ENCODE measurements at regions not wholly inside any gene's neighbourhood (a gene's known extent, or its start where the extent isn't known, plus 50 kb on each side); places are given as distances from the start of the nearest gene placed in this dataset.

DNA sequence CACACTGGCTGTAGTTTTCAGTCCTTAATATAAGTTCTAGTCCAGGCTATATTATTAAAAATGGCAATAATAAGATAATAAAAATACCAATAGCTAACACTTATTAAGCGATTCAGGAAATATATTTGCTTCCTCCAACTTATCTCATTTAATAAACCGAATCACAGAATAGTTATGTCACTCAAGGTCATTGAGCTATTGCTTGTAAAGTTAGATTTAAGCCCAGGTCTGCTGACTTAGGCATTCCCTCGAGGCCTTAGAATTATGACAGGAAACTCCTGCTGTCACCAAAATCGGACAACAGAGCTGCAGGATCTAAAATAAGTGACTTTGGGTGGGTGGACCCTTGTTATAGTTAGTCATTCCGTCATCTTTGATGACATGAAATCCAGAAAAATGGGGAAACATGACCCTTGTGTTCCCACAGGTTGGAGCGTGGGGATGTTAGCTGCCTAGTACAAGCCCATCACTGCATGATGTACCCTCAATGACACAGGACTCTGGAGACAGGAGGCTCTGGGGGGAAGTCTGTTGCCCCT lies 181.3 kb upstream of the PHYHIPL start:
- CTCF ChIA-PET = no interaction called here
- Mint-ChIP-seq H3K9me3 (peaks cover 0 to 15% (median 3%) of the 10 kb centered on the region in 11 donors), H3K4me3 (no peak overlapping the region), H3K4me1 (no peaks in the 10 kb centered on the region), H3K36me3 (no peaks in the 10 kb centered on the region), H3K27ac (no peak overlapping the region), H3K27me3 (peaks cover 0 to 15% (median 6%) of the 10 kb centered on the region in 5 donors)
- H3K4me3 ChIP-seq (ENCODE audit: low read length) = no peak overlapping the region
- no peak overlapping the region for H3K27ac ChIP-seq (ENCODE audit: low read depth, low read length)
- H3K36me3 ChIP-seq (ENCODE audit: control insufficient read depth in 2 of 3, insufficient read depth in 3 of 3, low read length in 3 of 3) = no peaks in the 10 kb centered on the region
- intact Hi-C loops (cut with micrococcal nuclease) = no loop called here
- DNase-seq = no peak
- H3K9me3 ChIP-seq (ENCODE audit: control insufficient read depth in 2 of 3, low read length in 3 of 3) = peaks cover 0 to 2% (median 0%) of the 10 kb centered on the region in 3 experiments
- ATAC-seq = no peak
- no peaks in the 10 kb centered on the region for H3K4me1 ChIP-seq (ENCODE audit: control insufficient read depth in 2 of 2, insufficient read depth in 2 of 2, low read length in 2 of 2)
- POLR2A ChIA-PET = no interaction called here
- H3K27me3 ChIP-seq (ENCODE audit: control insufficient read depth in 2 of 2, insufficient read depth in 2 of 2, low read length in 2 of 2) = no peaks in the 10 kb centered on the region

DNA sequence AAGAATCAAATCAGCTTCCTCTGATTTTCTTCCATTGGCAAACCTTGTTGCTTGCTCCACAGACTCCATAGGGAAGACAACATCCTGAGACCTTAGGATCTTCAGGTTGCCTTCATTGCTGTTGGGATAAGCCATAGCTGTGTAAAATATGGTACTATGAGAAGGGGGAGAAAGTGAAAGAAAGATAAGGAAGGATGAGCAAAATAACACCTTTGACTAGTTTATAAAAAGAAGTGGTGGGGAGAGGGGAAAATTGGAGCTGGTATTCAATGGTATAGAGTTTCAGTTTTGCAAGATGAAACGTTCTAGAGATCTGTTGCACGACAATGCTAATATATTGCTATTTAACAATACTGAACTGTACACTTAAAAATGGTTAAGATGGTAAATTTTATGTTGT lies 180.4 kb upstream of the PHYHIPL start:
- H3K27me3 Mint-ChIP-seq = peaks cover 0 to 15% (median 6%) of the 10 kb centered on the region in 5 donors
- no peaks in the 10 kb centered on the region for H3K36me3 Mint-ChIP-seq
- DNase-seq = no peak

DNA sequence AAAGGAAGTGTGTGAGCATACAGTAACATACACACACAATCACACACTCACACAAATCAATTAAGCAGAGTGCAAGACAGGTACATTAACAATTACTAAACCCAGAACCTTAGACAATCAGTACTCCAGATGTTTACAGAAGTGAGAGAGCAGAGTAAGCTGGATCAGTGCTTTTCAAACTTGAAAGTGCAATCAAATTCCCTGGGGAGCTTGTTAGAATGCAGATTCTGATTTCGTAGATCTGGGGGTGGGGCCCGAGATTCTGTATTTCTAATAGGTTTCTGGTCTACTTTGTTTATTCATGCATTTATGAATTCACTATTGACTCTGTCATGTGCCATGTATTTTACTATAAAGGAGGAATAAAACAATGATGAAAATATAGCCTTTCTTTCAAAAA lies 179.6 kb upstream of the PHYHIPL start:
- Histone ChIP-seq H3K36me3 (ENCODE audit: control insufficient read depth in 2 of 3, insufficient read depth in 3 of 3, low read length in 3 of 3) (no peaks in the 10 kb centered on the region), H3K4me1 (ENCODE audit: control insufficient read depth in 2 of 2, insufficient read depth in 2 of 2, low read length in 2 of 2) (no peaks in the 10 kb centered on the region), H3K27ac (ENCODE audit: low read depth, low read length) (no peak overlapping the region), H3K9me3 (ENCODE audit: control insufficient read depth in 2 of 3, low read length in 3 of 3) (no peaks in the 10 kb centered on the region), H3K27me3 (ENCODE audit: control insufficient read depth in 2 of 2, insufficient read depth in 2 of 2, low read length in 2 of 2) (no peaks in the 10 kb centered on the region), H3K4me3 (ENCODE audit: low read length) (no peak overlapping the region)
- POLR2A ChIA-PET = no interaction called here
- DNase-seq = no peak
- Mint-ChIP-seq H3K9me3 (peaks cover 0 to 11% (median 0%) of the 10 kb centered on the region in 11 donors), H3K27ac (no peak overlapping the region), H3K4me3 (no peak overlapping the region), H3K36me3 (no peaks in the 10 kb centered on the region), H3K4me1 (no peaks in the 10 kb centered on the region), H3K27me3 (peaks cover 0 to 15% (median 6%) of the 10 kb centered on the region in 5 donors)
- no peak for ATAC-seq
- intact Hi-C loops (cut with micrococcal nuclease) = no loop called here
- CTCF ChIA-PET = no interaction called here

More for the DNA sequence above, 180.4 kb upstream of the PHYHIPL start:
- CTCF ChIA-PET = no interaction called here
- Histone ChIP-seq H3K4me3 (ENCODE audit: low read length) (no peak overlapping the region), H3K36me3 (ENCODE audit: control insufficient read depth in 2 of 3, insufficient read depth in 3 of 3, low read length in 3 of 3) (no peaks in the 10 kb centered on the region), H3K27me3 (ENCODE audit: control insufficient read depth in 2 of 2, insufficient read depth in 2 of 2, low read length in 2 of 2) (no peaks in the 10 kb centered on the region), H3K4me1 (ENCODE audit: control insufficient read depth in 2 of 2, insufficient read depth in 2 of 2, low read length in 2 of 2) (no peaks in the 10 kb centered on the region), H3K9me3 (ENCODE audit: control insufficient read depth in 2 of 3, low read length in 3 of 3) (no peaks in the 10 kb centered on the region), H3K27ac (ENCODE audit: low read depth, low read length) (no peak overlapping the region)
- ATAC-seq = no peak
- intact Hi-C loops (cut with micrococcal nuclease) = no loop called here
- POLR2A ChIA-PET = no interaction called here
- Mint-ChIP-seq H3K4me3 (no peak overlapping the region), H3K9me3 (peaks cover 0 to 12% (median 0%) of the 10 kb centered on the region in 11 donors), H3K27ac (no peak overlapping the region), H3K4me1 (no peaks in the 10 kb centered on the region)

DNA sequence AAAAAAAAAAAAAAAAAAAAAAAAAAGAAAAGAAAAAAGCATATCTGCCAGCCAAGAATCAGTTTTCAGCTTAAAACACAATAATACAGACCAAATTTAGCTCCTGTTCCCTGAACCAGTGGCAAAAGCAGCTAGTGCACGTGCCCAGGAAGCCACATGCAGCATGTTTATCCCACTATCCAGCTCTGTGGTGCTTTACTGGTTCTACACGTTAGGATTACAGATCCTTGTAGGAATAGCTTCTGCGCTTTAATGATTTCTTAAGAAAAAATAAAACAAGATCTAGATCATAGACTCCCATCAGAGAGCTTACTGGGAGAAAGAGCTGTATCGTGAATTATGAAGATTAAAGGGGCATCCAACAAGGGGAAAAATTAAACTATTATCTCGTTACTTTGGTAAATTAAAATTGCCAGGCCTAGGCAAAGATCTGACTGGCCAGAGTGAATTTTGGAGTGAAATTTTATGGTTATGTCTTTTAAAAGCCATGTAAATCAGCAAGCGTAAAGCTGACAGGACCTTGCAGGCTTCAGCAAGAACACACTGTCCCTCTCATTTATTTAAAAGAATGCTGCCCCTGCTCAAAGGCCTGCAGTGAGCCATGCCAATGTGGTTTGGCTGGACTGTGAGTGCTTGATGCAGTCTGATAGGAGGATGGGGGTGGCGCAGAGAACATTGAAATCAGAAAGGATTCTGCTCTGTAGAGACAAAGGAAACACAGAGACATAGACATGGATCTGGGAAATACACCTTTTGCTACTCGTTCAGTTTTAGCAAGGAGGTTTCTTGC lies 177.3 kb upstream of the PHYHIPL start:
- ChIA-PET CTCF (no interaction called here), POLR2A (no interaction called here)
- ATAC-seq = no peak
- H3K36me3 ChIP-seq (ENCODE audit: control insufficient read depth in 2 of 3, insufficient read depth in 3 of 3, low read length in 3 of 3) = no peaks in the 10 kb centered on the region
- peaks cover 0 to 5% (median 0%) of the 10 kb centered on the region in 5 donors for H3K36me3 Mint-ChIP-seq
- no peak overlapping the region for H3K4me3 ChIP-seq (ENCODE audit: low read length)
- H3K27ac ChIP-seq (ENCODE audit: low read depth, low read length) = no peak overlapping the region
- no peaks in the 10 kb centered on the region for H3K9me3 ChIP-seq (ENCODE audit: control insufficient read depth in 2 of 3, low read length in 3 of 3)
- peaks cover 0 to 15% (median 9%) of the 10 kb centered on the region in 5 donors for H3K27me3 Mint-ChIP-seq
- peaks cover 0 to 5% (median 0%) of the 10 kb centered on the region in 7 donors for H3K4me1 Mint-ChIP-seq
- peaks cover 0 to 17% (median 0%) of the 10 kb centered on the region in 11 donors for H3K9me3 Mint-ChIP-seq
- DNase-seq = no peak
- no peak overlapping the region for H3K4me3 Mint-ChIP-seq
- H3K4me1 ChIP-seq (ENCODE audit: control insufficient read depth in 2 of 2, insufficient read depth in 2 of 2, low read length in 2 of 2) = no peaks in the 10 kb centered on the region
- intact Hi-C loops (cut with micrococcal nuclease) = no loop called here
- H3K27me3 ChIP-seq (ENCODE audit: control insufficient read depth in 2 of 2, insufficient read depth in 2 of 2, low read length in 2 of 2) = no peaks in the 10 kb centered on the region
- no peak overlapping the region for H3K27ac Mint-ChIP-seq

DNA sequence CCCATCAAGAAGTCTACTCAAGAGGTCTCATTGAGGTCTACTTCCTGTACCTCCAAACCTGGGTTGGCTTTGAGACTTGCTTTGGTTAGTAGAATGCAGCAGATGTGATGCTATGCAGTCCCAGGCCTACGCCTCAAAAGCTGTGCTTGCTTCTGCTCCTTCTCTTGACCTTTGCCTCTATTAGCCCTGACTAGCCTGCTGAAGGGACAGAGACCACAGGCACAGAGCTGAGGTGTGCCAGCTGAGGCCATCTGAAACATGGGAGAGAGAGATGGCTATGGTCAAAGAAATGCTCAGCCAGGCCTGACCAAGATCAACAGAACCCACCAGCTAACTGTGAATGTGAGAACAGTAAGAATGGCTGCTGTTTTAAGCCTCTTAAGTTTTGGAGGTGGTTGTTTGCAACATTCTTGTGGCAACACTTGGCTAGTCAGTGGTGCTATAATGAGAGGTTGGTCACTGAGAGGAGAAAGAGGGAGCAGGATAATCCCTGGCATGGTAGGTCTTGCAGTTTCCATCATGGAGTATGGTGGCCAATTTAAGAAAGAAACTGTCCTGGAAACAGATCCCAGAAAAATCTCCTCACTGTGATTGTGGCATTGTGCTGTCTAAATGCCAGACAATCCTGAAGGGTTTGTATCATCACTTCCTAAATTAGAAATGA lies 176.1 kb upstream of the PHYHIPL start:
- Histone ChIP-seq H3K9me3 (ENCODE audit: control insufficient read depth in 2 of 3, low read length in 3 of 3) (no peaks in the 10 kb centered on the region), H3K36me3 (ENCODE audit: control insufficient read depth in 2 of 3, insufficient read depth in 3 of 3, low read length in 3 of 3) (no peaks in the 10 kb centered on the region), H3K27ac (ENCODE audit: low read depth, low read length) (no peak overlapping the region), H3K4me3 (ENCODE audit: low read length) (no peak overlapping the region), H3K27me3 (ENCODE audit: control insufficient read depth in 2 of 2, insufficient read depth in 2 of 2, low read length in 2 of 2) (no peaks in the 10 kb centered on the region), H3K4me1 (ENCODE audit: control insufficient read depth in 2 of 2, insufficient read depth in 2 of 2, low read length in 2 of 2) (no peaks in the 10 kb centered on the region)
- DNase-seq (no peak), ATAC-seq (no peak)
- Mint-ChIP-seq H3K4me1 (peaks cover 0 to 5% (median 0%) of the 10 kb centered on the region in 7 donors), H3K27me3 (peaks cover 0 to 15% (median 6%) of the 10 kb centered on the region in 5 donors), H3K36me3 (peaks cover 0 to 5% (median 0%) of the 10 kb centered on the region in 5 donors), H3K9me3 (peaks cover 0 to 17% (median 0%) of the 10 kb centered on the region in 11 donors), H3K4me3 (no peak overlapping the region), H3K27ac (no peak overlapping the region)
- intact Hi-C loops (cut with micrococcal nuclease) = no loop called here
- POLR2A ChIA-PET = no interaction called here
- CTCF ChIA-PET = no interaction called here

DNA sequence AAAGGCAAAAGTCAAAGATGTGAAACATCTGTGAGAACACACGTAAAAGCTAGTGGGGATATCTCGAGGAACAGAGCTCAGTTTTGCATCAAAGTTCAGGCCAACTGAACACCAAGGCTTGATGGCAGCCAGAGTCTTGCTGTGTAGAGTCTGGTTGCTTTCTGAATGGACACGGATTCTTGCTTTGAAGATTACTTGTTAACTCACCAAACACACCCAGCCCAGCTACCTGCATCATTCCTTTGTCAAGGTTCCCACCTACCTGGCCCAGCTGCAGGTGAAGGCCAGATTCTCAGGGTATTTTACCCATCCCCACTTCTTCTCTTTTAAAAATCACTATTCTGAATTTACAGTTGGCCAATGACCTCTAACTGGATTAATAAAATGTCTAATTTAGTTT lies 174.4 kb upstream of the PHYHIPL start:
- DNase-seq = no peak

More for the DNA sequence above, 174.4 kb upstream of the PHYHIPL start:
- ChIA-PET CTCF (no interaction called here), POLR2A (no interaction called here)
- ATAC-seq = no peak
- Histone ChIP-seq H3K4me1 (ENCODE audit: control insufficient read depth in 2 of 2, insufficient read depth in 2 of 2, low read length in 2 of 2) (no peaks in the 10 kb centered on the region), H3K4me3 (ENCODE audit: low read length) (no peak overlapping the region), H3K27me3 (ENCODE audit: control insufficient read depth in 2 of 2, insufficient read depth in 2 of 2, low read length in 2 of 2) (no peaks in the 10 kb centered on the region), H3K36me3 (ENCODE audit: control insufficient read depth in 2 of 3, insufficient read depth in 3 of 3, low read length in 3 of 3) (no peaks in the 10 kb centered on the region), H3K9me3 (ENCODE audit: control insufficient read depth in 2 of 3, low read length in 3 of 3) (no peaks in the 10 kb centered on the region), H3K27ac (ENCODE audit: low read depth, low read length) (no peak overlapping the region)
- H3K4me1 Mint-ChIP-seq = peaks cover 0 to 5% (median 0%) of the 10 kb centered on the region in 7 donors
- no peak overlapping the region for H3K27ac Mint-ChIP-seq
- peaks cover 0 to 5% (median 0%) of the 10 kb centered on the region in 5 donors for H3K36me3 Mint-ChIP-seq
- peaks cover 0 to 17% (median 0%) of the 10 kb centered on the region in 11 donors for H3K9me3 Mint-ChIP-seq
- H3K4me3 Mint-ChIP-seq = no peak overlapping the region
- intact Hi-C loops (cut with micrococcal nuclease) = no loop called here
- H3K27me3 Mint-ChIP-seq = peaks cover 0 to 13% (median 5%) of the 10 kb centered on the region in 5 donors

Measured in naive thymus-derived CD4-positive, alpha-beta T cell (primary cell).